Panc1 (cell line): ENCODE measurements at regions not wholly inside any gene's neighbourhood (a gene's known extent, or its start where the extent isn't known, plus 50 kb on each side); places are given as distances from the start of the nearest gene placed in this dataset.

Experiments used
- POLR2AphosphoS5 ChIP-seq: IDR thresholded peaks from 2 replicates; pipeline ENCODE4 v1.6.1; 2012; ENCODE audit warnings: mild to moderate bottlenecking, low read depth, low read length, moderate library complexity
- SIN3A ChIP-seq: IDR thresholded peaks from 2 replicates; pipeline ENCODE4 v1.6.1; 2012; ENCODE audit warnings: low read depth, mild to moderate bottlenecking, low read length, moderate library complexity, borderline replicate concordance; ENCODE audit not compliant: insufficient read depth
- TF ChIP-seq, protein P1 (sequence below), 2 experiments: IDR thresholded peaks; 2 replicates each; pipeline ENCODE4 v1.6.1; 2011 to 2012; ENCODE audit warnings: low read depth in 2 of 2, control low read depth in 1 of 2, low read length in 1 of 2, mild to moderate bottlenecking in 1 of 2, moderate library complexity in 1 of 2; ENCODE audit not compliant: insufficient read depth in 1 of 2
- TF ChIP-seq, protein P2 (sequence below): fragments of 450-650 bp; IDR thresholded peaks from 2 replicates; pipeline ENCODE4 v1.5.1; 2017; ENCODE audit warnings: mild to moderate bottlenecking

DNA sequence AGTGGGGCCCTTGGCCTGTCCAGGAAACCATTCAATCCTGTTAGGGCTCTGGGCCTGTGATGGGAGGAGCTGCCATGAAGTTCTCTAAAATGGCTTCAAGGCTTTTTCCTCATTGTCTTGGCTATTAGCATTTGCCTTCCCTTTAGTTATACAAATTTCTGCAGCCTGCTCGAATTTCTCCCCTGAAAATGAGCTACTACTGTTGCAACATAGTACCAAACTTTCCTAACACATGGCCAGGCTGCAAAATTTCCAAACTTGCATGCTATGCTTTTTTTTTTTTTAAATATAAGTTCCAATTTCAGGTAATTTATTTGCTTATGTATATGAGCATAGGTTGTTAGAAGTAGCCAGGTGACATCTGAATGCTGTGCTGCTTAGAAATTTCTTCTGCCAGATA, 560.8 kb upstream of the TBL1XR1 start:
- TF ChIP-seq, protein P1, sequence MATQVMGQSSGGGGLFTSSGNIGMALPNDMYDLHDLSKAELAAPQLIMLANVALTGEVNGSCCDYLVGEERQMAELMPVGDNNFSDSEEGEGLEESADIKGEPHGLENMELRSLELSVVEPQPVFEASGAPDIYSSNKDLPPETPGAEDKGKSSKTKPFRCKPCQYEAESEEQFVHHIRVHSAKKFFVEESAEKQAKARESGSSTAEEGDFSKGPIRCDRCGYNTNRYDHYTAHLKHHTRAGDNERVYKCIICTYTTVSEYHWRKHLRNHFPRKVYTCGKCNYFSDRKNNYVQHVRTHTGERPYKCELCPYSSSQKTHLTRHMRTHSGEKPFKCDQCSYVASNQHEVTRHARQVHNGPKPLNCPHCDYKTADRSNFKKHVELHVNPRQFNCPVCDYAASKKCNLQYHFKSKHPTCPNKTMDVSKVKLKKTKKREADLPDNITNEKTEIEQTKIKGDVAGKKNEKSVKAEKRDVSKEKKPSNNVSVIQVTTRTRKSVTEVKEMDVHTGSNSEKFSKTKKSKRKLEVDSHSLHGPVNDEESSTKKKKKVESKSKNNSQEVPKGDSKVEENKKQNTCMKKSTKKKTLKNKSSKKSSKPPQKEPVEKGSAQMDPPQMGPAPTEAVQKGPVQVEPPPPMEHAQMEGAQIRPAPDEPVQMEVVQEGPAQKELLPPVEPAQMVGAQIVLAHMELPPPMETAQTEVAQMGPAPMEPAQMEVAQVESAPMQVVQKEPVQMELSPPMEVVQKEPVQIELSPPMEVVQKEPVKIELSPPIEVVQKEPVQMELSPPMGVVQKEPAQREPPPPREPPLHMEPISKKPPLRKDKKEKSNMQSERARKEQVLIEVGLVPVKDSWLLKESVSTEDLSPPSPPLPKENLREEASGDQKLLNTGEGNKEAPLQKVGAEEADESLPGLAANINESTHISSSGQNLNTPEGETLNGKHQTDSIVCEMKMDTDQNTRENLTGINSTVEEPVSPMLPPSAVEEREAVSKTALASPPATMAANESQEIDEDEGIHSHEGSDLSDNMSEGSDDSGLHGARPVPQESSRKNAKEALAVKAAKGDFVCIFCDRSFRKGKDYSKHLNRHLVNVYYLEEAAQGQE (IDR thresholded peaks at IDR 0.05; ENCODE audit: insufficient read depth in 1 of 2, low read depth in 2 of 2, low read length in 1 of 2) = no peak
- TF ChIP-seq, protein P2, sequence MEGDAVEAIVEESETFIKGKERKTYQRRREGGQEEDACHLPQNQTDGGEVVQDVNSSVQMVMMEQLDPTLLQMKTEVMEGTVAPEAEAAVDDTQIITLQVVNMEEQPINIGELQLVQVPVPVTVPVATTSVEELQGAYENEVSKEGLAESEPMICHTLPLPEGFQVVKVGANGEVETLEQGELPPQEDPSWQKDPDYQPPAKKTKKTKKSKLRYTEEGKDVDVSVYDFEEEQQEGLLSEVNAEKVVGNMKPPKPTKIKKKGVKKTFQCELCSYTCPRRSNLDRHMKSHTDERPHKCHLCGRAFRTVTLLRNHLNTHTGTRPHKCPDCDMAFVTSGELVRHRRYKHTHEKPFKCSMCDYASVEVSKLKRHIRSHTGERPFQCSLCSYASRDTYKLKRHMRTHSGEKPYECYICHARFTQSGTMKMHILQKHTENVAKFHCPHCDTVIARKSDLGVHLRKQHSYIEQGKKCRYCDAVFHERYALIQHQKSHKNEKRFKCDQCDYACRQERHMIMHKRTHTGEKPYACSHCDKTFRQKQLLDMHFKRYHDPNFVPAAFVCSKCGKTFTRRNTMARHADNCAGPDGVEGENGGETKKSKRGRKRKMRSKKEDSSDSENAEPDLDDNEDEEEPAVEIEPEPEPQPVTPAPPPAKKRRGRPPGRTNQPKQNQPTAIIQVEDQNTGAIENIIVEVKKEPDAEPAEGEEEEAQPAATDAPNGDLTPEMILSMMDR = no peak
- TF ChIP-seq POLR2AphosphoS5 = no peak
- no peak for TF ChIP-seq SIN3A
